ENCODE measurements at regions not wholly inside any gene's neighbourhood (a gene's known extent, or its start where the extent isn't known, plus 50 kb on each side); places are given as distances from the start of the nearest gene placed in this dataset.

- ATAC-seq (replicated peaks; ENCODE audit: extremely low read depth, poor library complexity, severe bottlenecking) (no peak), DNase-seq (ENCODE audit: low spot score in 2 of 2) (no peak)
- Mint-ChIP-seq H3K9me3 (no peaks in the 10 kb centered on the region), H3K4me1 (no peaks in the 10 kb centered on the region), H3K4me3 (no peak overlapping the region), H3K27me3 (peaks cover 8% of the 10 kb centered on the region), H3K36me3 (ENCODE audit: insufficient read depth) (no peaks in the 10 kb centered on the region), H3K27ac (ENCODE audit: low read depth) (no peak overlapping the region)
Observed at GRCh38 chr2:45127321-45127720, 118.1 kb upstream of the SIX2 start.

- ATAC-seq (replicated peaks; ENCODE audit: extremely low read depth, poor library complexity, severe bottlenecking) (no peak), DNase-seq (ENCODE audit: low spot score in 2 of 2) (no peak)
- H3K36me3 Mint-ChIP-seq (ENCODE audit: insufficient read depth), result no peaks in the 10 kb centered on the region
- H3K4me1 Mint-ChIP-seq, result no peaks in the 10 kb centered on the region
- peaks cover 8% of the 10 kb centered on the region for H3K27me3 Mint-ChIP-seq
- no peak overlapping the region for H3K27ac Mint-ChIP-seq (ENCODE audit: low read depth)
- no peaks in the 10 kb centered on the region for H3K9me3 Mint-ChIP-seq
- H3K4me3 Mint-ChIP-seq, result no peak overlapping the region
Observed at GRCh38 chr2:45125232-45125631, 116.0 kb upstream of the SIX2 start.

GRCh38 chr2:45124456-45124855 lies 115.2 kb upstream of the SIX2 start:
- Mint-ChIP-seq H3K9me3 (no peaks in the 10 kb centered on the region), H3K27ac (ENCODE audit: low read depth) (no peak overlapping the region), H3K27me3 (peaks cover 8% of the 10 kb centered on the region), H3K36me3 (ENCODE audit: insufficient read depth) (no peaks in the 10 kb centered on the region), H3K4me1 (no peaks in the 10 kb centered on the region), H3K4me3 (no peak overlapping the region)
- ATAC-seq (replicated peaks; ENCODE audit: extremely low read depth, poor library complexity, severe bottlenecking) (no peak), DNase-seq (ENCODE audit: low spot score in 2 of 2) (no peak)

- Mint-ChIP-seq H3K27ac (ENCODE audit: low read depth) (no peak overlapping the region), H3K36me3 (ENCODE audit: insufficient read depth) (no peaks in the 10 kb centered on the region), H3K4me3 (no peak overlapping the region), H3K27me3 (peaks cover 8% of the 10 kb centered on the region), H3K4me1 (no peaks in the 10 kb centered on the region), H3K9me3 (no peaks in the 10 kb centered on the region)
- DNase-seq (ENCODE audit: low spot score in 2 of 2), result no peak
- no peak for ATAC-seq (replicated peaks; ENCODE audit: extremely low read depth, poor library complexity, severe bottlenecking)
Observed at GRCh38 chr2:45123521-45124191, 114.4 kb upstream of the SIX2 start.

GRCh38 chr2:45123065-45123464 lies 113.8 kb upstream of the SIX2 start:
- no peak for ATAC-seq (replicated peaks; ENCODE audit: extremely low read depth, poor library complexity, severe bottlenecking)
- H3K27ac Mint-ChIP-seq (ENCODE audit: low read depth), result no peak overlapping the region
- DNase-seq (ENCODE audit: low spot score in 2 of 2), result no peak
- no peaks in the 10 kb centered on the region for H3K9me3 Mint-ChIP-seq
- no peaks in the 10 kb centered on the region for H3K4me1 Mint-ChIP-seq
- H3K4me3 Mint-ChIP-seq, result no peak overlapping the region
- no peaks in the 10 kb centered on the region for H3K36me3 Mint-ChIP-seq (ENCODE audit: insufficient read depth)
- peaks cover 8% of the 10 kb centered on the region for H3K27me3 Mint-ChIP-seq

GRCh38 chr2:45121236-45121927 lies 112.1 kb upstream of the SIX2 start:
- no peak for ATAC-seq (replicated peaks; ENCODE audit: extremely low read depth, poor library complexity, severe bottlenecking)
- Mint-ChIP-seq H3K4me3 (no peak overlapping the region), H3K4me1 (no peaks in the 10 kb centered on the region), H3K27ac (ENCODE audit: low read depth) (no peak overlapping the region), H3K9me3 (no peaks in the 10 kb centered on the region), H3K36me3 (ENCODE audit: insufficient read depth) (peaks cover 2% of the 10 kb centered on the region), H3K27me3 (peaks cover 8% of the 10 kb centered on the region)
- no peak for DNase-seq (ENCODE audit: low spot score in 2 of 2)

- no peak overlapping the region for H3K27ac Mint-ChIP-seq (ENCODE audit: low read depth)
Observed at GRCh38 chr2:45120546-45120945, 111.3 kb upstream of the SIX2 start.

GRCh38 chr2:45119855-45120254 lies 110.6 kb upstream of the SIX2 start:
- Mint-ChIP-seq H3K36me3 (ENCODE audit: insufficient read depth) (peaks cover 2% of the 10 kb centered on the region), H3K4me1 (no peaks in the 10 kb centered on the region), H3K4me3 (no peak overlapping the region), H3K27me3 (peaks cover 8% of the 10 kb centered on the region), H3K9me3 (no peaks in the 10 kb centered on the region), H3K27ac (ENCODE audit: low read depth) (no peak overlapping the region)
- DNase-seq (ENCODE audit: low spot score in 2 of 2), result no peak
- ATAC-seq (replicated peaks; ENCODE audit: extremely low read depth, poor library complexity, severe bottlenecking), result no peak

More at GRCh38 chr2:45120546-45120945, 111.3 kb upstream of the SIX2 start:
- H3K36me3 Mint-ChIP-seq (ENCODE audit: insufficient read depth), result peaks cover 2% of the 10 kb centered on the region
- no peaks in the 10 kb centered on the region for H3K4me1 Mint-ChIP-seq
- ATAC-seq (replicated peaks; ENCODE audit: extremely low read depth, poor library complexity, severe bottlenecking) (no peak), DNase-seq (ENCODE audit: low spot score in 2 of 2) (no peak)
- no peak overlapping the region for H3K4me3 Mint-ChIP-seq
- H3K27me3 Mint-ChIP-seq, result peaks cover 8% of the 10 kb centered on the region
- H3K9me3 Mint-ChIP-seq, result no peaks in the 10 kb centered on the region

- H3K27ac Mint-ChIP-seq (ENCODE audit: low read depth), result no peak overlapping the region
- ATAC-seq (replicated peaks; ENCODE audit: extremely low read depth, poor library complexity, severe bottlenecking), result no peak
- no peaks in the 10 kb centered on the region for H3K9me3 Mint-ChIP-seq
- H3K27me3 Mint-ChIP-seq, result peaks cover 8% of the 10 kb centered on the region
- H3K36me3 Mint-ChIP-seq (ENCODE audit: insufficient read depth), result peaks cover 2% of the 10 kb centered on the region
- no peak overlapping the region for H3K4me3 Mint-ChIP-seq
- no peaks in the 10 kb centered on the region for H3K4me1 Mint-ChIP-seq
- DNase-seq (ENCODE audit: low spot score in 2 of 2), result no peak
Observed at GRCh38 chr2:45119038-45119437, 109.8 kb upstream of the SIX2 start.

GRCh38 chr2:45117383-45117782 lies 108.1 kb upstream of the SIX2 start:
- no peaks in the 10 kb centered on the region for H3K4me1 Mint-ChIP-seq
- no peaks in the 10 kb centered on the region for H3K9me3 Mint-ChIP-seq
- H3K4me3 Mint-ChIP-seq, result no peak overlapping the region
- no peak overlapping the region for H3K27ac Mint-ChIP-seq (ENCODE audit: low read depth)
- H3K27me3 Mint-ChIP-seq, result no peaks in the 10 kb centered on the region
- no peak for DNase-seq (ENCODE audit: low spot score in 2 of 2)
- H3K36me3 Mint-ChIP-seq (ENCODE audit: insufficient read depth), result peaks cover 2% of the 10 kb centered on the region
- no peak for ATAC-seq (replicated peaks; ENCODE audit: extremely low read depth, poor library complexity, severe bottlenecking)

- Mint-ChIP-seq H3K4me1 (no peaks in the 10 kb centered on the region), H3K36me3 (ENCODE audit: insufficient read depth) (peaks cover 2% of the 10 kb centered on the region), H3K9me3 (no peaks in the 10 kb centered on the region), H3K27ac (ENCODE audit: low read depth) (no peak overlapping the region), H3K27me3 (peaks cover 8% of the 10 kb centered on the region), H3K4me3 (no peak overlapping the region)
- no peak for DNase-seq (ENCODE audit: low spot score in 2 of 2)
- ATAC-seq (replicated peaks; ENCODE audit: extremely low read depth, poor library complexity, severe bottlenecking), result no peak
Observed at GRCh38 chr2:45115181-45115580, 105.9 kb upstream of the SIX2 start.

GRCh38 chr2:45114221-45114955 lies 105.1 kb upstream of the SIX2 start:
- Mint-ChIP-seq H3K4me1 (no peaks in the 10 kb centered on the region), H3K36me3 (ENCODE audit: insufficient read depth) (peaks cover 2% of the 10 kb centered on the region), H3K27me3 (peaks cover 8% of the 10 kb centered on the region), H3K27ac (ENCODE audit: low read depth) (no peak overlapping the region), H3K4me3 (no peak overlapping the region), H3K9me3 (no peaks in the 10 kb centered on the region)
- DNase-seq (ENCODE audit: low spot score in 2 of 2) (no peak), ATAC-seq (replicated peaks; ENCODE audit: extremely low read depth, poor library complexity, severe bottlenecking) (no peak)

GRCh38 chr2:45112750-45113149 lies 103.5 kb upstream of the SIX2 start:
- no peak overlapping the region for H3K4me3 Mint-ChIP-seq
- no peaks in the 10 kb centered on the region for H3K4me1 Mint-ChIP-seq
- peaks cover 8% of the 10 kb centered on the region for H3K27me3 Mint-ChIP-seq
- no peaks in the 10 kb centered on the region for H3K9me3 Mint-ChIP-seq
- DNase-seq (ENCODE audit: low spot score in 2 of 2), result no peak
- H3K27ac Mint-ChIP-seq (ENCODE audit: low read depth), result no peak overlapping the region
- peaks cover 2% of the 10 kb centered on the region for H3K36me3 Mint-ChIP-seq (ENCODE audit: insufficient read depth)
- no peak for ATAC-seq (replicated peaks; ENCODE audit: extremely low read depth, poor library complexity, severe bottlenecking)

Data from central memory CD8-positive, alpha-beta T cell (primary cell).